ENCODE measurements at regions not wholly inside any gene's neighbourhood (a gene's known extent, or its start where the extent isn't known, plus 50 kb on each side); places are given as distances from the start of the nearest gene placed in this dataset.

DNA sequence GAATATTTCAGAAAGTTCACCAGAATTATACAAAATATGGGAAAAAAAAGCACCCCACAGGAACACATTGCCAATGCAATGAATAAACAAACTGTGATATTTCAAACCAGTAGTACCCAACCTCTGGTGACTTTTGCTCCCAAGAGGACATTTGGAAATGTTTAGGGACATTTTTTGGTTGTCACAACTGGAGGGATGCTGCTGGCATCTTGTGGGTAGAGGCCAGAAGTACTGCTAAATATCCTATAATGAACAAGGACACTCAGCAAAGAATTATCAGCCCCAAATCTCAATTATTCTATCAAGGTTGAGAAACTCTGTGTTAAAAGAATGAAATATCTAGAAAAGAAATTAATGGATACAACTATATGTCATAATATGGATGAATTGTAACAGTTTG lies 1334.4 kb upstream of the FLRT2 start:
- TF ChIP-seq, protein P1, sequence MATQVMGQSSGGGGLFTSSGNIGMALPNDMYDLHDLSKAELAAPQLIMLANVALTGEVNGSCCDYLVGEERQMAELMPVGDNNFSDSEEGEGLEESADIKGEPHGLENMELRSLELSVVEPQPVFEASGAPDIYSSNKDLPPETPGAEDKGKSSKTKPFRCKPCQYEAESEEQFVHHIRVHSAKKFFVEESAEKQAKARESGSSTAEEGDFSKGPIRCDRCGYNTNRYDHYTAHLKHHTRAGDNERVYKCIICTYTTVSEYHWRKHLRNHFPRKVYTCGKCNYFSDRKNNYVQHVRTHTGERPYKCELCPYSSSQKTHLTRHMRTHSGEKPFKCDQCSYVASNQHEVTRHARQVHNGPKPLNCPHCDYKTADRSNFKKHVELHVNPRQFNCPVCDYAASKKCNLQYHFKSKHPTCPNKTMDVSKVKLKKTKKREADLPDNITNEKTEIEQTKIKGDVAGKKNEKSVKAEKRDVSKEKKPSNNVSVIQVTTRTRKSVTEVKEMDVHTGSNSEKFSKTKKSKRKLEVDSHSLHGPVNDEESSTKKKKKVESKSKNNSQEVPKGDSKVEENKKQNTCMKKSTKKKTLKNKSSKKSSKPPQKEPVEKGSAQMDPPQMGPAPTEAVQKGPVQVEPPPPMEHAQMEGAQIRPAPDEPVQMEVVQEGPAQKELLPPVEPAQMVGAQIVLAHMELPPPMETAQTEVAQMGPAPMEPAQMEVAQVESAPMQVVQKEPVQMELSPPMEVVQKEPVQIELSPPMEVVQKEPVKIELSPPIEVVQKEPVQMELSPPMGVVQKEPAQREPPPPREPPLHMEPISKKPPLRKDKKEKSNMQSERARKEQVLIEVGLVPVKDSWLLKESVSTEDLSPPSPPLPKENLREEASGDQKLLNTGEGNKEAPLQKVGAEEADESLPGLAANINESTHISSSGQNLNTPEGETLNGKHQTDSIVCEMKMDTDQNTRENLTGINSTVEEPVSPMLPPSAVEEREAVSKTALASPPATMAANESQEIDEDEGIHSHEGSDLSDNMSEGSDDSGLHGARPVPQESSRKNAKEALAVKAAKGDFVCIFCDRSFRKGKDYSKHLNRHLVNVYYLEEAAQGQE (IDR thresholded peaks at IDR 0.05; ENCODE audit: insufficient replicate concordance, low read depth), result no peak
- TF ChIP-seq, protein P2, sequence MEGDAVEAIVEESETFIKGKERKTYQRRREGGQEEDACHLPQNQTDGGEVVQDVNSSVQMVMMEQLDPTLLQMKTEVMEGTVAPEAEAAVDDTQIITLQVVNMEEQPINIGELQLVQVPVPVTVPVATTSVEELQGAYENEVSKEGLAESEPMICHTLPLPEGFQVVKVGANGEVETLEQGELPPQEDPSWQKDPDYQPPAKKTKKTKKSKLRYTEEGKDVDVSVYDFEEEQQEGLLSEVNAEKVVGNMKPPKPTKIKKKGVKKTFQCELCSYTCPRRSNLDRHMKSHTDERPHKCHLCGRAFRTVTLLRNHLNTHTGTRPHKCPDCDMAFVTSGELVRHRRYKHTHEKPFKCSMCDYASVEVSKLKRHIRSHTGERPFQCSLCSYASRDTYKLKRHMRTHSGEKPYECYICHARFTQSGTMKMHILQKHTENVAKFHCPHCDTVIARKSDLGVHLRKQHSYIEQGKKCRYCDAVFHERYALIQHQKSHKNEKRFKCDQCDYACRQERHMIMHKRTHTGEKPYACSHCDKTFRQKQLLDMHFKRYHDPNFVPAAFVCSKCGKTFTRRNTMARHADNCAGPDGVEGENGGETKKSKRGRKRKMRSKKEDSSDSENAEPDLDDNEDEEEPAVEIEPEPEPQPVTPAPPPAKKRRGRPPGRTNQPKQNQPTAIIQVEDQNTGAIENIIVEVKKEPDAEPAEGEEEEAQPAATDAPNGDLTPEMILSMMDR (IDR thresholded peaks at IDR 0.05; ENCODE audit: insufficient read depth, low read length), result no peak
- TF ChIP-seq SPI1 (IDR thresholded peaks at IDR 0.05; ENCODE audit: borderline replicate concordance, low read depth), result no peak
